ENCODE measurements at regions not wholly inside any gene's neighbourhood (a gene's known extent, or its start where the extent isn't known, plus 50 kb on each side); places are given as distances from the start of the nearest gene placed in this dataset.
"Not testable (repeated sequence)": the region's sequence is repeated elsewhere in the genome, so short reads cannot be mapped to it uniquely, and the experiment has no call there.

DNA sequence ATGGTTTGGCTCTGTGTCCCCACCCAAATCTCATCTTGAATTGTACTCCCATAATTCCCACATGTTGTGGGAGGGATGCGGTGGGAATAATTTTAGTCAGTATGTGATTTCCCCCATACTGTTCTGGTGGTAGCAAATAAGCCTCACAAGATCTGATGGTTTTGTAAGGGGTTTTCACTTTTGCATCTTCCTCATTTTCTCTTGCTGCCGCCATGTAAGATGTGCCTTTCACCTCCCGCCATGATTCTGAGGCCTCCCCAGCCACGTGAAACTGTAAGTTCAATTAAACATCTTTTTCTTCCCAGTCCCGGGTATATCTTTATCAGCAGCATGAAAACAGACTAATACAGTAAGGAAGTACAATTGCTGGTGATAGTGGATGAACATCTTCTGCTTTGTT, 269.9 kb upstream of the NR2F2 start:
- not testable (repeated sequence) for H3K36me3 Mint-ChIP-seq (ENCODE audit: low read depth); H3K4me1 Mint-ChIP-seq; DNase-seq; ATAC-seq; H3K27ac Mint-ChIP-seq; H3K4me3 Mint-ChIP-seq
- Mint-ChIP-seq H3K9me3 (peaks cover 13% of the 10 kb centered on the region), H3K27me3 (peaks cover 19% of the 10 kb centered on the region)

DNA sequence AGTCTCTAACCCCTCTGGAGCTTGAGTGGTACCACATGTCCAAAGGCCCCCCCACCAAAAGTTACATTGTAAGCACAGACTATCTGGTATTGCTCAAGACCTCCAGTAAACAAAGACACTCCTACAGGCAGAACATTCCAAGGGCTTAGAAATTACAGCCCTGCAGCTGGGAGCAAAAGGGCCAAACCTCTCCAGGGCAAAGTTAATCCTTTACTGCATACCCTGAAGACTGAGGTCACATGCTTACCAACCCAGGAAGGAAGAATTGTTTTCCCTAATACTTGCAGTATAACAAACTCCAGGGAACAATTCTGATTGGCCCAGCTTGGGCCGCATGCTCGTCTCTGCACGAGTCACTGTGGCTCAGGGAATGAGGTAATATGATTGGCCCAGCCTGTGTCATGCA, 266.1 kb upstream of the NR2F2 start:
- no peak overlapping the region for H3K4me3 Mint-ChIP-seq
- ATAC-seq (no peak), DNase-seq (no peak)
- no peaks in the 10 kb centered on the region for H3K36me3 Mint-ChIP-seq (ENCODE audit: low read depth)
- H3K27me3 Mint-ChIP-seq, result peaks cover 10% of the 10 kb centered on the region
- no peak overlapping the region for H3K27ac Mint-ChIP-seq
- H3K9me3 Mint-ChIP-seq, result peaks cover 4% of the 10 kb centered on the region
- no peaks in the 10 kb centered on the region for H3K4me1 Mint-ChIP-seq

DNA sequence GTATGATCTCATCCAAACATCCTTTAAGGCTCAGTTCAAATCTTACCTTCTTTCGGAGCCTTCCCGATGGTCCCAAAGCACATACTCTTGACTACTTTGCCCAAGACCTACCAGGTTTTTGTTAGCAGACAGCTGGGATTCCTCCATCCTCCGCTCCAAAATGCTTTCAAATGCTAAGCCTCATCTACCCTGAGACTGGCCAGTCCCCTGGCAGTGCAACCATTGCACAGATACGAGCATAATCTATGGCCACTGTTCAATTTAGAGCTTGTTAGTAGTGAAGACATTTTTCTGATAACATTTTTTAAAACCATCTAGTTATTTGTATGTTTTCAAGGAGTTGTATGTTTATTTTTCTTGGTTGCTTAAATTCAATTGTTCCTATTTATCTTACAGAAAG, 264.4 kb upstream of the NR2F2 start:
- H3K27me3 Mint-ChIP-seq, result peaks cover 6% of the 10 kb centered on the region
- no peak overlapping the region for H3K4me3 Mint-ChIP-seq
- no peak overlapping the region for H3K27ac Mint-ChIP-seq
- no peaks in the 10 kb centered on the region for H3K36me3 Mint-ChIP-seq (ENCODE audit: low read depth)
- peaks cover 4% of the 10 kb centered on the region for H3K9me3 Mint-ChIP-seq
- ATAC-seq (no peak), DNase-seq (no peak)
- H3K4me1 Mint-ChIP-seq, result no peaks in the 10 kb centered on the region

DNA sequence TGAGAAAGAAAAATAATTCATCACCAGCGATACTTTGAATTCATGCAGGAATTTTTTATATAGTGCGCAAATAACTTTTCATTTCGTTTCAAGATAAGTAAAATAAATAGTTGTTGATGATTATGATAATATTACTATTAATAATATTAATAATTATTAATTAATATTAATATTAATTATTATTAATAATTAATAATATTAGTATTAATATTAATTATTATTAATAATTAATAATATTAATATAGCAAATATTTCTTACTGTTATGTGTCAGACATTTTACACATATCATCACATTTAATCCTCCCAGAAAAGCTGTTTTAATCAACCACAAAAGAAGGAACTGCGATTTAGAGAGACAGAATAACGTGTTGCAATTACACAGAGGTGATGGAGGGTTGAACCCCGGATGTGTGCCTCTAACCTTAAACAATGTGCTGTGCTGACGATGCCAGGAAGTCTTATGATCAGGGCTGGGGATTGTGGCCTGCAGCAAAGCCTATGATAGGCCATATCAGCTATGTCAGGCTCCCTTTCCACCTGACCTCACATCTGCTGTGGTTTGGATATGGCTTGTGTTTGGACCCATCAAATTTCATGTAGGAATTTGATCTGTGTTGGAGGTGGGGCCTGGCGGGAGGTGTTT, 263.5 kb upstream of the NR2F2 start:
- Mint-ChIP-seq H3K9me3 (peaks cover 4% of the 10 kb centered on the region), H3K27me3 (peaks cover 4% of the 10 kb centered on the region), H3K27ac (no peak overlapping the region), H3K4me3 (no peak overlapping the region), H3K4me1 (no peaks in the 10 kb centered on the region), H3K36me3 (ENCODE audit: low read depth) (no peaks in the 10 kb centered on the region)
- DNase-seq, result no peak
- ATAC-seq, result no peak

DNA sequence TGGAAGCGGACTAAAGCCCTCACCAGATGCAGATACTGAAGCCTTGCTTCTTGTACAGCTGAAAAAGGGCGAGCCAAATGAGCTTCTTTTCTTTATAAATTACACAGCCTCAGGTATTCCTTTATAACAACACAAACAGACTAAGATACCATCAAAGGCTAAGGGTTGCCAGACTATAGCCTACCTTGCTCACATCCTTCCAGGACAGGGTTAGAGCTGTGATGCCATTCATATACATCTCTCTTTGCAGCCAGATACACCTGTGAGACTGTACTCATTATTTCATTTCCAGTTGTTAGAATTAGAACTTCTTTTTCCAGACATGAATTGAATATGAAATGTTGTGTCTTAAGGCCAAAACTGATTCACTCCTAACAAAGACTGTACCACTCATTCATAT, 262.8 kb upstream of the NR2F2 start:
- Mint-ChIP-seq H3K4me3 (no peak overlapping the region), H3K27me3 (peaks cover 6% of the 10 kb centered on the region), H3K9me3 (peaks cover 4% of the 10 kb centered on the region), H3K4me1 (no peaks in the 10 kb centered on the region), H3K27ac (no peak overlapping the region), H3K36me3 (ENCODE audit: low read depth) (no peaks in the 10 kb centered on the region)
- ATAC-seq (no peak), DNase-seq (no peak)

DNA sequence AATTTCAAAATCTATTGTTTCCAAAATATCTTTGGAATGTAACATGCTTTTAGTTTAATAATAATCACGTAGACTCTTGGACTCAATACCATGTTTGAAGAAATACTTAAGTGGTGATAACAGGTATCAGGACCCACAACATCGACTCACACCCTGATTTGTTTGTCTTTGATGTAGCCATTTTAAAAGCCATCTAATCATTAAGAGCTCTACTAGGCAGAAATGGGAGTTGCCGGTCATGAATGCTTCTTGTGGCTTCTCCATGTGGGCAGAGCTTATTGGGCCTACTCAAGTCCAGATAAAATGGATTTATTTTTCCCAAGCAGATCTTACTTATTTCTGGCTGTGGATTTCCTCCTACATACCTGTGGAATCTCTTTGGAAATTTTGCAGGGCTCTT, 261.6 kb upstream of the NR2F2 start:
- no peaks in the 10 kb centered on the region for H3K9me3 Mint-ChIP-seq
- DNase-seq (no peak), ATAC-seq (no peak)
- no peaks in the 10 kb centered on the region for H3K4me1 Mint-ChIP-seq
- H3K27ac Mint-ChIP-seq, result no peak overlapping the region
- H3K4me3 Mint-ChIP-seq, result no peak overlapping the region
- no peaks in the 10 kb centered on the region for H3K36me3 Mint-ChIP-seq (ENCODE audit: low read depth)
- H3K27me3 Mint-ChIP-seq, result peaks cover 6% of the 10 kb centered on the region

DNA sequence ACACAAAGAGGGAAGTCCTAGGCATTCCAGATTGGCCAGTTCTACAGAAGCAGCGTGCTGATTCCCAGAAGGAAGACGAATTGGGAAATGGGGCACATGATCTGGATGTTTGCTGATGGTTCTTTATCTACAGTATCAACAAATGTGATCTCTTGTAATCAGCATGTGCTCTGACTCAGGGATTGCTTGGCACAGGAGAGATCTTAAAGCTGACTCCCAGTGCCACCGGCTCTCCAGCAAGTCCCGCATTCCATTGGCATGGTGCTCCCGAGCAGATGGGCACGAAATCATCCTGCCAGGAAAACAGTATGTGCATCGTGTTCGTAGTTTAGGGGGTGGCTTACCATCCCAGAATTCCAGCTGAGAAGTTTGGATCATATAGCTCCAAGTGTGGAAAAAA, 259.9 kb upstream of the NR2F2 start:
- peaks cover 6% of the 10 kb centered on the region for H3K27me3 Mint-ChIP-seq
- no peaks in the 10 kb centered on the region for H3K36me3 Mint-ChIP-seq (ENCODE audit: low read depth)
- H3K27ac Mint-ChIP-seq, result no peak overlapping the region
- H3K4me1 Mint-ChIP-seq, result no peaks in the 10 kb centered on the region
- no peaks in the 10 kb centered on the region for H3K9me3 Mint-ChIP-seq
- DNase-seq, result no peak
- H3K4me3 Mint-ChIP-seq, result no peak overlapping the region
- ATAC-seq, result no peak

DNA sequence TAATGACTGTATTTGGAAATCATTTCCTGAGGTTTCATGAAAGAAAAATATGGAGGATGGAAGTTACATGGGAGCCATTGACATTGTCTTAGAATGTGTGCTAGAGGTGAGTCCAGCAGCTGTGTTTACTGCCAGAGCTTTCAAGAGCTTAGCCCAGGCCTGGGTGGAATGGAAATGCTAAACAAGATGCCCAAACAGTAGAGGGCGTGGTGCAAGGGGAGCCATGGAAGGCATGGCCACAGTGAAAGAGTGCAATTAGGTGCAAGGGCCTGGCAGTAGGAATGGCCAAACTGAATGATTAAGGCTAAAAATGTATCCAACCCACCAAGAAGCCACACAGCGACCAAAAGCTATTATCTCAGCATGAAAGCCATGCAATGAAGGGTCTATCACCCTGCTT, 257.7 kb upstream of the NR2F2 start:
- H3K27me3 Mint-ChIP-seq, result peaks cover 6% of the 10 kb centered on the region

DNA sequence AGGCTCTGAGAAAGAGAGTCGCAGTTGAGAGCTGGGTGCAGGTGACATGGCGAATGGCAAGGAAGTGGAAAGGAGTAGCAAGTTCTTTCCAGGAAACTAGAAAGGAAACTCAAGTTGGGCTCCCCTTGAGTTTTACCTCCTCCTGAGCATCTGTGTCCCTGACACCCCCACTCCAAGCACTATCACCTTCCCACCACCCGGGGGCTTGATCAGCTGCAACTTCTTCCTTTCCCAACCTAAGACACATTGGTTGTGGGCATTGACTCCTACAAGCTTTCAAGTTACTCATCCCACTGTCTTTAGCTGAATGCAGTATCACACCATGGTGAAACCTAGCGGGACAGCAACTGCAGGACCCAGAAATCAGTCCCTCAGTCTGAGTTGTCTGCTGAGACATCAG, 256.6 kb upstream of the NR2F2 start:
- H3K4me1 Mint-ChIP-seq, result no peaks in the 10 kb centered on the region
- H3K27me3 Mint-ChIP-seq, result peaks cover 6% of the 10 kb centered on the region
- H3K4me3 Mint-ChIP-seq, result no peak overlapping the region
- H3K9me3 Mint-ChIP-seq, result no peaks in the 10 kb centered on the region
- H3K27ac Mint-ChIP-seq, result no peak overlapping the region
- no peaks in the 10 kb centered on the region for H3K36me3 Mint-ChIP-seq (ENCODE audit: low read depth)
- ATAC-seq, result no peak
- no peak for DNase-seq

More for the DNA sequence above, 257.7 kb upstream of the NR2F2 start:
- no peaks in the 10 kb centered on the region for H3K9me3 Mint-ChIP-seq
- no peaks in the 10 kb centered on the region for H3K36me3 Mint-ChIP-seq (ENCODE audit: low read depth)
- no peaks in the 10 kb centered on the region for H3K4me1 Mint-ChIP-seq
- ATAC-seq (no peak), DNase-seq (no peak)
- no peak overlapping the region for H3K4me3 Mint-ChIP-seq
- no peak overlapping the region for H3K27ac Mint-ChIP-seq

DNA sequence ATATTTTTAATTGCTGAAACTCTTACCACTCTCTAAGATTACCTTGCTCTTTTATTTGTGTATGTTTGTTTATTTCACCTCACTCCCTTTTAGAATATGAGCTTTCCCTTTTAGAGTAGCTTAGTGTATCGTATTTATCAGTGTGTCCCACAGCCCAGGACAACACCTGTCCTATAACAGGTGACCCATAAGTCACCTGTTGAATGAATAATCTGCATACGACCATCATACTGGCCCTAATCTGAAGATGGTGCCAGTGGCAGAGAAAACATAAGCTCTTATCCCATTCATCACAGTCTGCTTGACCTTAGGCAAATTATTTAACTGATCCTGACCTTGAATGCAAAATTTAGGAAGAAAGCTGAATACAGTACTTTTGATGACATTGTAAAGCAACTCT, 254.6 kb upstream of the NR2F2 start:
- Mint-ChIP-seq H3K4me1 (no peaks in the 10 kb centered on the region), H3K27me3 (peaks cover 2% of the 10 kb centered on the region), H3K4me3 (no peak overlapping the region), H3K36me3 (ENCODE audit: low read depth) (no peaks in the 10 kb centered on the region), H3K27ac (no peak overlapping the region), H3K9me3 (no peaks in the 10 kb centered on the region)
- DNase-seq, result no peak
- no peak for ATAC-seq

DNA sequence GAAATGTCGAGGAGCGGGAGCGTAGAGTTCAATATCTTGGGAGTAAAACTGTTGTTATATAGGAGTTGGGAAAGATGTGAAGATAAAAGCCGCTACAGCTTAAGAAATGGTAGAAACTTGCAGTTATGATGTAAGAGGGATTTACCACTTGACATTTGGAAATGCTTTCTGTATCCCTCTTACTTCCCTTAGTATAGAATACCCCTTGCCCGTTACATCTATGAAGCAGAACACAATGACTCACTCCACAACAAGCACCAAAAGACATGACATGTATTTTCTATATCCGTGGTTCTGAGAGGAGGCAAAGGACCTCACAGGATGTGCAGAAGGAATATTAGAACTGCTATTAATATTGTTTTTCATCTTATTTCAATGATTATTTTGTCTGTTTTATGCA, 254.2 kb upstream of the NR2F2 start:
- no peaks in the 10 kb centered on the region for H3K4me1 Mint-ChIP-seq
- H3K36me3 Mint-ChIP-seq (ENCODE audit: low read depth), result no peaks in the 10 kb centered on the region
- no peaks in the 10 kb centered on the region for H3K9me3 Mint-ChIP-seq
- ATAC-seq (no peak), DNase-seq (no peak)
- H3K27me3 Mint-ChIP-seq, result peaks cover 2% of the 10 kb centered on the region
- H3K4me3 Mint-ChIP-seq, result no peak overlapping the region
- no peak overlapping the region for H3K27ac Mint-ChIP-seq

DNA sequence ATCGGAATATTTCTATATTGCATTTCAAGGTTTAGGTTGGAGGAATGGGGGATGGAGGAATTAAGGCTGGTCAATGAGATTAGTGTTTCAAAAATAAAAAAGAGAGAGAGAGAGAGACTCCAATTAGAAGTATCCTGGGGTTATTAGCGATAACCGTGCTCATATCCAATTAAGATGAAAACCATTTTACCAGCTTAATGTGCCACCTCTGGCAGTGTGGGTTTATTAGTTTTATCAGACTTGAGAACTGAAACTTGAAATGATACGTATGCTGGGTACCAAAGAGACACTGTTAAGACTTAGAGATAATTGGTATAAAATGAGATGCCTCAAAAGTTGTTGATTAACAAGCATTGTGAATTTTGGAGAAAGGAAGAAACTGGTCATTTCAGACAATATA, 251.5 kb upstream of the NR2F2 start:
- H3K4me1 Mint-ChIP-seq, result no peaks in the 10 kb centered on the region
- no peaks in the 10 kb centered on the region for H3K36me3 Mint-ChIP-seq (ENCODE audit: low read depth)
- DNase-seq (no peak), ATAC-seq (no peak)
- no peaks in the 10 kb centered on the region for H3K9me3 Mint-ChIP-seq
- H3K4me3 Mint-ChIP-seq, result no peak overlapping the region
- peaks cover 3% of the 10 kb centered on the region for H3K27me3 Mint-ChIP-seq
- no peak overlapping the region for H3K27ac Mint-ChIP-seq

DNA sequence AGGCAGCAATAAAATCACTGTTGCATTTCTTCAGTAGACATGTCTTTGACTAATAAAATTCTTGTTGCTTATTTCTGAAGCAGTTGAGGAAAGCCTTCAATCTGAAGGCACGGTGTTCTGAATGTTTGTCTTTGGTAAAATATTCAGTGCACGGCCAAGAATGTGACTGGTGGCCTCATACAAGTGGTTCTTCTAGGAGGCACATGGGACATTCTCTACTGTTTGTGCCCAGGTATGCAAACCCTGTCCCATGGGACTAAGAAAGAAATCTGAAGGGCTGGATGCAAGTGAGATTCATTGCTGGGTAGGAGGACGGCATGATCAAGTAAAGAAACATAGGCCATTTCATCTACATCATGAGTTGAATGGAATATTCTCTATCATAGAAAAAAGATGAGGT, 250.6 kb upstream of the NR2F2 start:
- H3K27ac Mint-ChIP-seq, result no peak overlapping the region
- H3K36me3 Mint-ChIP-seq (ENCODE audit: low read depth), result no peaks in the 10 kb centered on the region
- no peak for DNase-seq
- no peaks in the 10 kb centered on the region for H3K4me1 Mint-ChIP-seq
- ATAC-seq, result no peak
- no peaks in the 10 kb centered on the region for H3K9me3 Mint-ChIP-seq
- peaks cover 3% of the 10 kb centered on the region for H3K27me3 Mint-ChIP-seq
- no peak overlapping the region for H3K4me3 Mint-ChIP-seq

DNA sequence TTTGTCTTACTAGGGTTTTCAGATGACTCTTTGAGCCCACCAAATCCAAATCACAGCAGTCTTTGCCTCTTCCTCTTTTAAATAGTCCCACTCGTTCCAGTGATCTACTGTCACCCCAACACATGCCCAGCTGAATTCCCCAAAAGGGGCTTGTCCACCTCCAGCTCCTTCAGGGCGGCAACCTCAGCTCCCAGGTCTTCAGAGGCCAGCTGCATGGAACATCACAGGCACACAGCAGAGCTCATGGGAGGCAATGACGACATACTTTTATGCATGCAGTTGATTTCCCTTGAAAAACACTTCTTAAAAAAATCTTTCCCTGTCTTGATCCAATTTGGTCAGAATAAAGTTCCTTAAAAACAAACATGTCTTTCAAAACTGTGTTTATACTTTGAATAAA, 244.3 kb upstream of the NR2F2 start:
- no peaks in the 10 kb centered on the region for H3K4me1 Mint-ChIP-seq
- H3K27ac Mint-ChIP-seq, result no peak overlapping the region
- no peak for ATAC-seq
- no peak overlapping the region for H3K4me3 Mint-ChIP-seq
- H3K36me3 Mint-ChIP-seq (ENCODE audit: low read depth), result no peaks in the 10 kb centered on the region
- no peaks in the 10 kb centered on the region for H3K9me3 Mint-ChIP-seq
- DNase-seq, result no peak
- H3K27me3 Mint-ChIP-seq, result peaks cover 16% of the 10 kb centered on the region

DNA sequence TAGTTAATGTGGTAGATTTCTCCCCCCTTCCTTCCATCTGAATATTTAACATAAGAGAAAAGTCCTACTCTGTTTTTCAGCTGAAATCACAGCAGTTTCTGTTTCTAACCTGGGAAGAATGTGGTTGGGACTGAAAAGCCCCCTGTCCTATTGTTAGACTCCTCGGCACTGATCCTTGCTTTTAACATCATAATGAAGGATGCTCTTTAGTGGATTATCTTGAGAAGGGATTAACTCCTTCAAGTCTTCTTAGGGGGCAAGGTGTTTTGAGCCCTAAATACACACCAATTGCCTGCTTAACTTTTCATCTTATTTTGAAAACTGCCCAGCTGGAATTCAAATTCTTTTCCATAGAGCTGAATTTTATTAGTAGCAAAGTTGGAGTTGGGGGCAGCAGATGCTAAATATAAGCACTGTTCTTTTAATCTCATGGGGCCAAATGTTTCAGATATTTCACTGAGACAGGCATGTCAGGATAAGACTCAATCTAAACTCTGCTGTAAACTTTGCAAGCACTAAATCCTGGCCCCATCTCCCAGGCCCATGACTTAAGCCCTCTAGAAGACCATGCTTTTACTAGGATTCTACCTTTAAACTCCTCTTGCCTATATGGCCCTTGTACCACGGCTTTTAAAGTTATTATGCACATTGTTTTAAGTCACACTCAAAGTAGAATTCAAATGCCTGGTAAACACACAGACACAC, 243.2 kb upstream of the NR2F2 start:
- Mint-ChIP-seq H3K9me3 (no peaks in the 10 kb centered on the region), H3K4me3 (no peak overlapping the region), H3K4me1 (no peaks in the 10 kb centered on the region), H3K27me3 (peaks cover 16% of the 10 kb centered on the region), H3K27ac (no peak overlapping the region), H3K36me3 (ENCODE audit: low read depth) (no peaks in the 10 kb centered on the region)
- DNase-seq (no peak), ATAC-seq (no peak)

DNA sequence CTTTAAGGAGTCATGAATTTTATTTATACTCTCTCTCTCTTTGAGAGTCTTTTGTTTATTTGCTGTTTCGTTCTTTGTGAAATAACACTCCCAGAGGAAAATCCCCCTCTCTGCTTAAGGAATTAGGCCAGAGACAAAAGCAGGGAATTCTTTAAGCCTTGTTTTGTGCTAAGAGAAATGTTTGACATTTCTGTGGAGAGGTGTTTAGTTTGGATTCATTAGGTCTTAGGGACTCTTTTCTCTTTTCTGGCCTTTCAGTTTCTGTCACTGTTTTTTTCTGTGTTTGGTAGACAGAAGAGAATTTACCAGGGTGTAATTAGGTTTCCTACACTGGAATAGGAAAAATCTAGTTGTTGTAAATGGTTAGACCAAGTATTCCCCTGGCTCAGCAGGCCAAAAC, 241.8 kb upstream of the NR2F2 start:
- no peaks in the 10 kb centered on the region for H3K36me3 Mint-ChIP-seq (ENCODE audit: low read depth)
- DNase-seq (no peak), ATAC-seq (no peak)
- no peak overlapping the region for H3K4me3 Mint-ChIP-seq
- H3K9me3 Mint-ChIP-seq, result no peaks in the 10 kb centered on the region
- H3K27ac Mint-ChIP-seq, result no peak overlapping the region
- H3K27me3 Mint-ChIP-seq, result peaks cover 18% of the 10 kb centered on the region
- H3K4me1 Mint-ChIP-seq, result no peaks in the 10 kb centered on the region

Measured in activated naive CD8-positive, alpha-beta T cell treated with anti-CD3 and anti-CD28 coated beads, Interleukin-2, amount 50 U/mL, for 24 hours (primary cell).